ENCODE measurements at regions not wholly inside any gene's neighbourhood (a gene's known extent, or its start where the extent isn't known, plus 50 kb on each side); places are given as distances from the start of the nearest gene placed in this dataset.

DNA sequence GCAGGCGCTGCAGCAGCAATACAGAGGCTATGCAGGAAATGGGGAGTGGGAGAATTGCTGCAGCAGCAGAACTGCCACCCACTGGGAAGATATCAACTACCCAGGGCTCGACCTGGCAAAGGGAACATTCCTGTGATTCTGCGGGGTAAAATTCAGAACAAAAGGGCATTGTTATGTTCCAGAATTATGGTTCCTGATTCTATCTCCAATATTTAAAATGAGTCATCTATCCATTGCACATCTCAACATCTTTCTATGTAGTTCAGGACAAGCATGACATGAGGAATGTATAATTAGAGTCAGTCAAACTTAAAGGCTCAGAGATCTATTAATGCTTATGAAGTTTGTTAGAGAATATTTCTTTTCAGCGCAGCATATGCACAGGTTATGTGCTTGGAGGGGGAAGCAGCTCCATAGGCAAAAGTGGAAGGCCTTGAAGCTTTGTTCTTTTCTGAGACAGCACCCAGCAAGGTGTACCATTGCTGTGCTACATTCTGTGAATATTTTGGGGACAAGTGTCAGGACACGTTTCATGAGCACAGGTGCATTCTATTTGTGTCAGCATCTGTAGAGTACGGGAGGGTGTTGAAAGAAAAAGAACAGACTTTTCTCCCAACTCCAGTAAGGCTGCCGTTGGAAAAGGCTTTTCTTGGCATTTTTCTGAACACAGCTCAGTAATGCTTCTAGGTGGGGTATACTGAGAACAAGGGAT is 395.6 kb upstream of the MPDZ start:
- Histone ChIP-seq H3K9me3 (ENCODE audit: control insufficient read depth in 4 of 4, low read length in 3 of 4) (no peaks in the 10 kb centered on the region), H3K4me1 (ENCODE audit: control insufficient read depth in 4 of 4, insufficient read depth in 4 of 4, low read length in 3 of 4) (no peaks in the 10 kb centered on the region), H3K4me3 (ENCODE audit: low read depth in 1 of 3, low read length in 3 of 3) (no peak overlapping the region), H3K27me3 (ENCODE audit: control insufficient read depth in 4 of 4, insufficient read depth in 4 of 4, low read length in 3 of 4) (peaks cover 0 to 4% (median 0%) of the 10 kb centered on the region in 4 donors), H3K27ac (ENCODE audit: low read depth in 1 of 2, low read length in 2 of 2) (no peak overlapping the region), H3K36me3 (ENCODE audit: control insufficient read depth in 4 of 4, insufficient read depth in 3 of 4, low read depth in 1 of 4, low read length in 3 of 4) (no peaks in the 10 kb centered on the region), H3K9ac (ENCODE audit: low read depth in 1 of 2, low read length in 2 of 2) (no peak overlapping the region)
- TF ChIP-seq RXRA (IDR thresholded peaks at IDR 0.05) (no peak), HNF4G (IDR thresholded peaks at IDR 0.05) (no peak)
- TF ChIP-seq, protein P1, sequence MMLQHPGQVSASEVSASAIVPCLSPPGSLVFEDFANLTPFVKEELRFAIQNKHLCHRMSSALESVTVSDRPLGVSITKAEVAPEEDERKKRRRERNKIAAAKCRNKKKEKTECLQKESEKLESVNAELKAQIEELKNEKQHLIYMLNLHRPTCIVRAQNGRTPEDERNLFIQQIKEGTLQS (IDR thresholded peaks at IDR 0.05) = no peak
- no peak for DNase-seq (ENCODE audit: low spot score)
- WGBS = 71% methylated on average over 7 of the region's 7 CpGs

DNA sequence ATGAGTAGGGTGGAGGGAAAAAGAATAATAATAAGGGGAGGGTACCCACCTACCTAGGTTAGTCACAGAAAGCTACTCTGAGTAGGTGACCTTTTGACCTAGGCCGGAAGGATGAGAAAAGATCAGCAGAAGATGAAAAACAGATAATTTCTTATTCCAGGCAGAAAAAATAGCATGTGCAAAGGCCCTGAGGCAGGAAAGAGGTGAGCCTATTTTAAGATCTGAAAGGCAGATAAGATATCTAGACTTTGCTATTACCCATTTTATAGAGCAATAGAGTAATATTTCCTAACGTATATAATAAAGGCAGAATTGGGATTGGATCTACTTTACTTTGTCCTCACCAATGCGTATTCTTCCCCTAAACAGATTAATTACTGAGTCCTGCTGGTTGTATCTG is 393.9 kb upstream of the MPDZ start:
- H3K9me3 ChIP-seq (ENCODE audit: control insufficient read depth in 4 of 4, low read length in 3 of 4) = peaks cover 0 to 5% (median 0%) of the 10 kb centered on the region in 4 donors
- no peak overlapping the region for H3K27ac ChIP-seq (ENCODE audit: low read depth in 1 of 2, low read length in 2 of 2)
- TF ChIP-seq FOXA1 (IDR thresholded peaks at IDR 0.05) (no peak), HNF4G (IDR thresholded peaks at IDR 0.05) (no peak), RXRA (IDR thresholded peaks at IDR 0.05) (no peak), HNF4A (conservative IDR thresholded peaks at IDR 0.05) (no peak), GABPA (IDR thresholded peaks at IDR 0.05 in 1 of 2, conservative IDR thresholded peaks at IDR 0.05 in 1 of 2) (no peak), EGR1 (IDR thresholded peaks at IDR 0.05; ENCODE audit: low read depth in 2 of 2) (no peak), SP1 (IDR thresholded peaks at IDR 0.05) (no peak)
- TF ChIP-seq, protein P2, sequence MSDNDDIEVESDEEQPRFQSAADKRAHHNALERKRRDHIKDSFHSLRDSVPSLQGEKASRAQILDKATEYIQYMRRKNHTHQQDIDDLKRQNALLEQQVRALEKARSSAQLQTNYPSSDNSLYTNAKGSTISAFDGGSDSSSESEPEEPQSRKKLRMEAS (IDR thresholded peaks at IDR 0.05) = no peak
- TF ChIP-seq, protein P3, sequence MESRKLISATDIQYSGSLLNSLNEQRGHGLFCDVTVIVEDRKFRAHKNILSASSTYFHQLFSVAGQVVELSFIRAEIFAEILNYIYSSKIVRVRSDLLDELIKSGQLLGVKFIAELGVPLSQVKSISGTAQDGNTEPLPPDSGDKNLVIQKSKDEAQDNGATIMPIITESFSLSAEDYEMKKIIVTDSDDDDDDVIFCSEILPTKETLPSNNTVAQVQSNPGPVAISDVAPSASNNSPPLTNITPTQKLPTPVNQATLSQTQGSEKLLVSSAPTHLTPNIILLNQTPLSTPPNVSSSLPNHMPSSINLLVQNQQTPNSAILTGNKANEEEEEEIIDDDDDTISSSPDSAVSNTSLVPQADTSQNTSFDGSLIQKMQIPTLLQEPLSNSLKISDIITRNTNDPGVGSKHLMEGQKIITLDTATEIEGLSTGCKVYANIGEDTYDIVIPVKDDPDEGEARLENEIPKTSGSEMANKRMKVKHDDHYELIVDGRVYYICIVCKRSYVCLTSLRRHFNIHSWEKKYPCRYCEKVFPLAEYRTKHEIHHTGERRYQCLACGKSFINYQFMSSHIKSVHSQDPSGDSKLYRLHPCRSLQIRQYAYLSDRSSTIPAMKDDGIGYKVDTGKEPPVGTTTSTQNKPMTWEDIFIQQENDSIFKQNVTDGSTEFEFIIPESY (IDR thresholded peaks at IDR 0.05) = no peak
- WGBS = 25% methylated on average over 3 of the region's 3 CpGs
- H3K36me3 ChIP-seq (ENCODE audit: control insufficient read depth in 4 of 4, insufficient read depth in 3 of 4, low read depth in 1 of 4, low read length in 3 of 4) = no peaks in the 10 kb centered on the region
- H3K9ac ChIP-seq (ENCODE audit: low read depth in 1 of 2, low read length in 2 of 2) = no peak overlapping the region
- no peaks in the 10 kb centered on the region for H3K4me1 ChIP-seq (ENCODE audit: control insufficient read depth in 4 of 4, insufficient read depth in 4 of 4, low read length in 3 of 4)
- no peak for DNase-seq (ENCODE audit: low spot score)
- no peak overlapping the region for H3K4me3 ChIP-seq (ENCODE audit: low read depth in 1 of 3, low read length in 3 of 3)
- H3K27me3 ChIP-seq (ENCODE audit: control insufficient read depth in 4 of 4, insufficient read depth in 4 of 4, low read length in 3 of 4) = peaks cover 0 to 3% (median 0%) of the 10 kb centered on the region in 4 donors

DNA sequence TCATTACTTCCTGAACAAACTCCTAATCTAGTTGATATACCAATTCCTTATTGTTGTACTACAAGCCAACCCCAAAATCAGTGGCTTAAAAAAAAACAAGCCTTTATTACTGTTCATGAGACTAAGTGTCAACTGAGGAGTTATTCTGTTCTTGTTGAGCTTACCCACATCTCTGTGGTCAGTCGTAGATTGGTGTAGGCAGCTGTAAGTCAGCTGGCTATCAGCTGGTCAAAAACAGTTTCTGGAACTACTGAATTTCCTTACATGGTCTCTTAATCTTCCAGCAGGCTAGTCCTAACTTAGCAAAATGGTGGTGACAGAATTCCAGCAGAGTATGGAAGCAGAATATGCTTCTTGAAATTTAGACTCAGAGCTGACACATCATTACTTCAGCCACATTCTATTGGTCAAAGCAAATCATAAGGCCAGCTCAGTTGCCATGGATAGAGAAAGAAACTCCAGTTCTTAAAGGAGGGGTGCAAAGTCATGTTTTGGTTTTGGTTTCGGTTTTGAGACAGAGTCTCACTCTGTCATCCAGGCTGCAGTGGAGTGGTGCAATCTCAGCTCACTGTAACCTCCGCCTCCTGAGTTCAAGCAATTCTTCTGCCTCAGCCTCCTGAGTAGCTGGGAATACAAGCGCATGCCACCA is 386.1 kb upstream of the MPDZ start:
- Histone ChIP-seq H3K36me3 (ENCODE audit: control insufficient read depth in 4 of 4, insufficient read depth in 3 of 4, low read depth in 1 of 4, low read length in 3 of 4) (no peaks in the 10 kb centered on the region), H3K27ac (ENCODE audit: low read depth in 1 of 2, low read length in 2 of 2) (no peak overlapping the region)

More for the DNA sequence above, 386.1 kb upstream of the MPDZ start:
- TF ChIP-seq, protein P4, sequence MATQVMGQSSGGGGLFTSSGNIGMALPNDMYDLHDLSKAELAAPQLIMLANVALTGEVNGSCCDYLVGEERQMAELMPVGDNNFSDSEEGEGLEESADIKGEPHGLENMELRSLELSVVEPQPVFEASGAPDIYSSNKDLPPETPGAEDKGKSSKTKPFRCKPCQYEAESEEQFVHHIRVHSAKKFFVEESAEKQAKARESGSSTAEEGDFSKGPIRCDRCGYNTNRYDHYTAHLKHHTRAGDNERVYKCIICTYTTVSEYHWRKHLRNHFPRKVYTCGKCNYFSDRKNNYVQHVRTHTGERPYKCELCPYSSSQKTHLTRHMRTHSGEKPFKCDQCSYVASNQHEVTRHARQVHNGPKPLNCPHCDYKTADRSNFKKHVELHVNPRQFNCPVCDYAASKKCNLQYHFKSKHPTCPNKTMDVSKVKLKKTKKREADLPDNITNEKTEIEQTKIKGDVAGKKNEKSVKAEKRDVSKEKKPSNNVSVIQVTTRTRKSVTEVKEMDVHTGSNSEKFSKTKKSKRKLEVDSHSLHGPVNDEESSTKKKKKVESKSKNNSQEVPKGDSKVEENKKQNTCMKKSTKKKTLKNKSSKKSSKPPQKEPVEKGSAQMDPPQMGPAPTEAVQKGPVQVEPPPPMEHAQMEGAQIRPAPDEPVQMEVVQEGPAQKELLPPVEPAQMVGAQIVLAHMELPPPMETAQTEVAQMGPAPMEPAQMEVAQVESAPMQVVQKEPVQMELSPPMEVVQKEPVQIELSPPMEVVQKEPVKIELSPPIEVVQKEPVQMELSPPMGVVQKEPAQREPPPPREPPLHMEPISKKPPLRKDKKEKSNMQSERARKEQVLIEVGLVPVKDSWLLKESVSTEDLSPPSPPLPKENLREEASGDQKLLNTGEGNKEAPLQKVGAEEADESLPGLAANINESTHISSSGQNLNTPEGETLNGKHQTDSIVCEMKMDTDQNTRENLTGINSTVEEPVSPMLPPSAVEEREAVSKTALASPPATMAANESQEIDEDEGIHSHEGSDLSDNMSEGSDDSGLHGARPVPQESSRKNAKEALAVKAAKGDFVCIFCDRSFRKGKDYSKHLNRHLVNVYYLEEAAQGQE (IDR thresholded peaks at IDR 0.05) = no peak
- no peak for TF ChIP-seq SP1 (IDR thresholded peaks at IDR 0.05)
- TF ChIP-seq TAF1 (conservative IDR thresholded peaks at IDR 0.05) = no peak
- no peak for TF ChIP-seq HNF4A (conservative IDR thresholded peaks at IDR 0.05)
- no peak for TF ChIP-seq YY1 (IDR thresholded peaks at IDR 0.05)
- TF ChIP-seq, protein P2 (IDR thresholded peaks at IDR 0.05) = no peak
- H3K9ac ChIP-seq (ENCODE audit: low read depth in 1 of 2, low read length in 2 of 2) = no peak overlapping the region
- no peak overlapping the region for H3K4me3 ChIP-seq (ENCODE audit: low read depth in 1 of 3, low read length in 3 of 3)
- H3K4me1 ChIP-seq (ENCODE audit: control insufficient read depth in 4 of 4, insufficient read depth in 4 of 4, low read length in 3 of 4) = no peaks in the 10 kb centered on the region
- DNase-seq (ENCODE audit: low spot score) = no peak
- H3K27me3 ChIP-seq (ENCODE audit: control insufficient read depth in 4 of 4, insufficient read depth in 4 of 4, low read length in 3 of 4) = no peaks in the 10 kb centered on the region
- peaks cover 0 to 8% (median 0%) of the 10 kb centered on the region in 4 donors for H3K9me3 ChIP-seq (ENCODE audit: control insufficient read depth in 4 of 4, low read length in 3 of 4)
- WGBS = 80% methylated on average over 4 of the region's 4 CpGs
